GM21390 (cell line): ENCODE measurements at regions not wholly inside any gene's neighbourhood (a gene's known extent, or its start where the extent isn't known, plus 50 kb on each side); places are given as distances from the start of the nearest gene placed in this dataset.
A peak's percentile ranks its signal among the peaks of the same experiment; 100 is the strongest.
"Not testable (repeated sequence)": the region's sequence is repeated elsewhere in the genome, so short reads cannot be mapped to it uniquely, and the experiment has no call there.

ENCODE experiments used
- ATAC-seq: cut with Tn5 transposase; IDR thresholded peaks from one replicate; pipeline ENCODE4 v1.9.1; 2021; ENCODE audit not compliant: unreplicated experiment

- no peak for ATAC-seq
These were observed 552.1 kb downstream of the PYDC2 start for GRCh38 chr3:192013110-192013509.

GRCh38 chr3:192022412-192022811, 561.4 kb downstream of the PYDC2 start:
- no peak for ATAC-seq

GRCh38 chr3:192024751-192025150, 563.8 kb downstream of the PYDC2 start:
- ATAC-seq, result no peak

- ATAC-seq, result no peak
These were observed 565.7 kb downstream of the PYDC2 start for GRCh38 chr3:192026661-192027060.

GRCh38 chr3:192031941-192032340, 571.0 kb downstream of the PYDC2 start:
- no peak for ATAC-seq

GRCh38 chr3:192033246-192033645, 572.3 kb downstream of the PYDC2 start:
- ATAC-seq, result no peak

- no peak for ATAC-seq
These were observed 577.8 kb downstream of the PYDC2 start for GRCh38 chr3:192038726-192039125.

- no peak for ATAC-seq
These were observed 578.6 kb downstream of the PYDC2 start for GRCh38 chr3:192039593-192039992.

GRCh38 chr3:192040282-192041043, 579.5 kb downstream of the PYDC2 start:
- no peak for ATAC-seq

GRCh38 chr3:192042116-192042515, 581.2 kb downstream of the PYDC2 start:
- peak; percentile 99 for ATAC-seq

- ATAC-seq, result no peak
These were observed 593.9 kb downstream of the PYDC2 start for GRCh38 chr3:192054881-192055280.

- ATAC-seq, result no peak
These were observed 595.0 kb downstream of the PYDC2 start for GRCh38 chr3:192055946-192056345.

- ATAC-seq, result no peak
These were observed 596.3 kb downstream of the PYDC2 start for GRCh38 chr3:192057261-192057660.

GRCh38 chr3:192060160-192060781, 599.3 kb downstream of the PYDC2 start:
- ATAC-seq, result no peak

GRCh38 chr3:192061426-192061825, 600.5 kb downstream of the PYDC2 start:
- no peak for ATAC-seq

- ATAC-seq, result no peak
These were observed 601.2 kb downstream of the PYDC2 start for GRCh38 chr3:192062186-192062585.

GRCh38 chr3:192063570-192063969, 602.6 kb downstream of the PYDC2 start:
- ATAC-seq, result peak; percentile 80

- no peak for ATAC-seq
These were observed 604.0 kb downstream of the PYDC2 start for GRCh38 chr3:192064959-192065358.

GRCh38 chr3:192066253-192066652, 605.3 kb downstream of the PYDC2 start:
- ATAC-seq, result not testable (repeated sequence)

GRCh38 chr3:192068464-192069254, 607.7 kb downstream of the PYDC2 start:
- ATAC-seq, result peak; percentile 64

- ATAC-seq, result no peak
These were observed 617.0 kb downstream of the PYDC2 start for GRCh38 chr3:192077795-192078497.
